SIG-M5 (cell line): ENCODE measurements at regions not wholly inside any gene's neighbourhood (a gene's known extent, or its start where the extent isn't known, plus 50 kb on each side); places are given as distances from the start of the nearest gene placed in this dataset.
"Not testable (repeated sequence)": the region's sequence is repeated elsewhere in the genome, so short reads cannot be mapped to it uniquely, and the experiment has no call there.

Experiments
- DNase-seq: peaks from one replicate; lab custom pipeline; 2025; lab: John Stamatoyannopoulos, UW

GRCh38 chr2:168300460-168300859, 53.1 kb upstream of the STK39 start:
- DNase-seq, result no peak

- no peak for DNase-seq
Observed at GRCh38 chr2:168304024-168304681, 56.8 kb upstream of the STK39 start.

GRCh38 chr2:168307379-168307778, 60.0 kb upstream of the STK39 start:
- DNase-seq, result no peak

- no peak for DNase-seq
Observed at GRCh38 chr2:168310580-168310979, 63.2 kb upstream of the STK39 start.

GRCh38 chr2:168311261-168311910, 64.0 kb upstream of the STK39 start:
- no peak for DNase-seq

- DNase-seq, result no peak
Observed at GRCh38 chr2:168312036-168312822, 64.8 kb upstream of the STK39 start.

GRCh38 chr2:168314236-168314635, 66.8 kb upstream of the STK39 start:
- no peak for DNase-seq

GRCh38 chr2:168315331-168316072, 68.1 kb upstream of the STK39 start:
- no peak for DNase-seq

- no peak for DNase-seq
Observed at GRCh38 chr2:168316073-168316440, 68.7 kb upstream of the STK39 start.

GRCh38 chr2:168317282-168317681, 69.9 kb upstream of the STK39 start:
- no peak for DNase-seq

- no peak for DNase-seq
Observed at GRCh38 chr2:168320267-168320666, 72.9 kb upstream of the STK39 start.

GRCh38 chr2:168322325-168323007, 75.1 kb upstream of the STK39 start:
- no peak for DNase-seq

- no peak for DNase-seq
Observed at GRCh38 chr2:168323529-168324021, 76.2 kb upstream of the STK39 start.

- DNase-seq, result no peak
Observed at GRCh38 chr2:168326572-168326971, 79.2 kb upstream of the STK39 start.

- DNase-seq, result no peak
Observed at GRCh38 chr2:168327328-168327727, 79.9 kb upstream of the STK39 start.

- DNase-seq, result no peak
Observed at GRCh38 chr2:168328421-168328820, 81.0 kb upstream of the STK39 start.

- no peak for DNase-seq
Observed at GRCh38 chr2:168330624-168331423, 83.4 kb upstream of the STK39 start.

- not testable (repeated sequence) for DNase-seq
Observed at GRCh38 chr2:168335254-168335653, 87.9 kb upstream of the STK39 start.

- no peak for DNase-seq
Observed at GRCh38 chr2:168336786-168337388, 89.5 kb upstream of the STK39 start.

GRCh38 chr2:168338292-168338691, 90.9 kb upstream of the STK39 start:
- DNase-seq, result no peak
